GM12801 (cell line): ENCODE measurements at regions not wholly inside any gene's neighbourhood (a gene's known extent, or its start where the extent isn't known, plus 50 kb on each side); places are given as distances from the start of the nearest gene placed in this dataset.

ENCODE experiments used
- CTCF ChIP-seq: IDR thresholded peaks from one replicate; pipeline ENCODE4 v1.5.1; 2011; ENCODE audit warnings: control low read depth; ENCODE audit not compliant: insufficient read length; ENCODE audit errors: extremely low read depth

- no peak for TF ChIP-seq CTCF
Observed at GRCh38 chr10:107687701-107688100, 523.2 kb upstream of the SORCS1 start.

GRCh38 chr10:107686095-107686494 is 521.6 kb upstream of the SORCS1 start:
- TF ChIP-seq CTCF, result no peak

DNA sequence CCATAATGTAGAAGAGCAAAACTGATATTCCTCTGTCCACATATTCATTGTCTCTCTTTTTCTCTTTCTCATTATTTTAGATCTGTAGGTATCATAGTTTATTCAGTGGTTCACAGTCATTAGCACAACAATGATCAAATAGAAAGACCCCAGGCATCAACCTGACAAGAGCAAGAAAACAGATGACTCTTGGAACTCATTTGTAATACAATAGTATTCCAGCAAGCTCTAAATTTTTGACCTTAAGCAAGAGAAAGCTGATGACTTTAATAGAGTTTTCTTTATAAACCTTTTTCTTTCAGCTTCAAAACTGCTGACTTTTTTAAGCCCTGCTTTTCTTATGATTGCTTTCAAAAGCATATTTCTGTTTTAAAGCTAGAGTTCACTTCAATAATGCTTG is 507.5 kb upstream of the SORCS1 start:
- no peak for TF ChIP-seq CTCF

- TF ChIP-seq CTCF, result no peak
Observed at GRCh38 chr10:107666214-107666613, 501.7 kb upstream of the SORCS1 start.

- TF ChIP-seq CTCF, result no peak
Observed at GRCh38 chr10:107665459-107665858, 501.0 kb upstream of the SORCS1 start.

DNA sequence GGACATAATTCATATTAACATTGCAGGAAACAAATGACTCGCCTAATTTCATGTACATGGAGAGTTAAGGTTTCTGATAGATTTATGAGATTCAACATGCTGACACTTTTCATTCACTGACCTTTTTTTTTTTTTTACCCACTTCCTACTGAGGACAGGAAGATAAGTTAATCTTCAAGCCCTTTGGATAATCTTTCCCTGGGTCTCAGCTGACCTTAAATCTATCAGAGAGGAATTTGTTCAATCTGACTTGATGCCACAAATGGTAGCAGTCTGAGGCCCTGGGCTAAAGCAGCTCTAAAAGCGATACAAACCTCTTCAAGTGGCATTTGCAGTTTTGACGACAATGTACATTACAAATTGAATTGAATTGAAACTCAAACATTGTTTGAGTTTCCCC is 493.3 kb upstream of the SORCS1 start:
- no peak for TF ChIP-seq CTCF

GRCh38 chr10:107656932-107657331 is 492.4 kb upstream of the SORCS1 start:
- TF ChIP-seq CTCF, result no peak

GRCh38 chr10:107653832-107654287 is 489.4 kb upstream of the SORCS1 start:
- no peak for TF ChIP-seq CTCF
